Activated naive CD4-positive, alpha-beta T cell treated with anti-CD3 and anti-CD28 coated beads for 36 hours (primary cell): ENCODE measurements at regions not wholly inside any gene's neighbourhood (a gene's known extent, or its start where the extent isn't known, plus 50 kb on each side); places are given as distances from the start of the nearest gene placed in this dataset.

Experiments
- CTCF ChIA-PET: fragments of 350-600 bp; sonication (Branson Sonifier 250); formaldehyde crosslinking; loops from one replicate; lab custom pipeline; 2021; ENCODE audit warnings: antibody characterized with exemption; lab: Charles Lee
- DNase-seq: peaks from one replicate; pipeline ENCODE4 v3.0.0-alpha.2; 2020
- H3K27ac Mint-ChIP-seq: one replicate; pipeline ENCODE4 v1.8.0; 2021; ENCODE audit warnings: mild to moderate bottlenecking, mixed read lengths
- H3K27me3 Mint-ChIP-seq: one replicate; pipeline ENCODE4 v1.8.0; 2021; ENCODE audit warnings: low read depth, mixed read lengths
- H3K36me3 Mint-ChIP-seq: one replicate; pipeline ENCODE4 v1.8.0; 2021; ENCODE audit warnings: low read depth, mixed read lengths
- H3K4me1 Mint-ChIP-seq: one replicate; pipeline ENCODE4 v1.8.0; 2021; ENCODE audit warnings: low read depth, mixed read lengths
- H3K4me3 Mint-ChIP-seq: one replicate; pipeline ENCODE4 v1.8.0; 2021; ENCODE audit warnings: mild to moderate bottlenecking, moderate library complexity, mixed read lengths
- H3K9me3 Mint-ChIP-seq: one replicate; pipeline ENCODE4 v1.8.0; 2021; ENCODE audit warnings: mixed read lengths
- intact Hi-C: fragments of 100-400 bp; cut with micrococcal nuclease; formaldehyde crosslinking; loops from one replicate; pipeline ENCODE4 v1.15.1; 2023

- Mint-ChIP-seq H3K27me3 (no peaks in the 10 kb centered on the region), H3K4me1 (no peaks in the 10 kb centered on the region), H3K27ac (no peak overlapping the region), H3K9me3 (no peaks in the 10 kb centered on the region), H3K36me3 (no peaks in the 10 kb centered on the region), H3K4me3 (no peak overlapping the region)
- no peak for DNase-seq
- intact Hi-C loops: no loop called here
- CTCF ChIA-PET: no interaction called here
These were observed 563.8 kb upstream of the NETO1 start for GRCh38 chr18:73431620-73432019.

DNA sequence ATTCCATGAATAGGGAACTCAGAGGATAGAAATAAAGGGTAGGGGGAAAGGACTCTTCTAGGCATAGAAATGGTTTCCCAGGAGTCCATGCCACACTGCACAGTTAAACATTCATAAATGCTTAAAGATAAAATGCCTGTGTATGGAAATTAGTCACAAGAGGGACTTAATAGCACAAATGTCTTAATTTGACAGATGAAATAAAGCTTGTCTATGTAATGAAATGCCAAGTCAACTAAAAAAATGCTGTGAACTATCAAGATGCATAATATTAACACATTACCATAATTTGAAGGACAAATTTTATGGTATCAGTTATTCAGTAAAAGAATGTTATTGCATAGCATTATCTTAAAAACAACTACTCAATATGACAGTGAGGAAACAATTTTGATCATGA is 553.2 kb upstream of the NETO1 start:
- no peak overlapping the region for H3K27ac Mint-ChIP-seq
- H3K36me3 Mint-ChIP-seq: no peaks in the 10 kb centered on the region
- H3K27me3 Mint-ChIP-seq: no peaks in the 10 kb centered on the region
- no peak for DNase-seq
- peaks cover 4% of the 10 kb centered on the region for H3K9me3 Mint-ChIP-seq
- intact Hi-C loops: no loop called here
- H3K4me1 Mint-ChIP-seq: no peaks in the 10 kb centered on the region
- CTCF ChIA-PET: no interaction called here
- no peak overlapping the region for H3K4me3 Mint-ChIP-seq

GRCh38 chr18:73419531-73419930 is 551.7 kb upstream of the NETO1 start:
- CTCF ChIA-PET: no interaction called here
- intact Hi-C loops: no loop called here
- no peaks in the 10 kb centered on the region for H3K27me3 Mint-ChIP-seq
- no peak overlapping the region for H3K27ac Mint-ChIP-seq
- H3K9me3 Mint-ChIP-seq: peaks cover 3% of the 10 kb centered on the region
- no peaks in the 10 kb centered on the region for H3K36me3 Mint-ChIP-seq
- no peaks in the 10 kb centered on the region for H3K4me1 Mint-ChIP-seq
- no peak overlapping the region for H3K4me3 Mint-ChIP-seq
- no peak for DNase-seq

DNA sequence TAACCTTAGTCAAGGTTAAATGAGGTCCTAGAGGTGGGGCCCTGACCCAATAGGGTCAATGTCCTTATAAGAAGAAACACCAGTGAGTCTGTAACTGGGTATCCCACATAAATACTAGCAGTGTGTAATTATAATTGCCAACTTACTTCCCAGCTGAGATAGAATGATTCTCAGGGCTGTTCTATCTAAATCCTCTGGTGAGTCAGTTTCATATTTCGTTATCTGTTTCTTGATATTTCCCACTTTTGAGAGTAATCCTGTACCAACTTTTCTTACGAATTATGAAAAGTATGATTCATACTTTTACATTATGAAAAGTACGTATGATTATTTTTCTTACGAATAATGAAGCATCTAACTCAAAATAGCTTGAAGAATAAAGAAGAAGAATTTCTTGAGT is 546.8 kb upstream of the NETO1 start:
- Mint-ChIP-seq H3K9me3 (no peaks in the 10 kb centered on the region), H3K27ac (no peak overlapping the region), H3K27me3 (no peaks in the 10 kb centered on the region), H3K36me3 (no peaks in the 10 kb centered on the region), H3K4me3 (no peak overlapping the region), H3K4me1 (no peaks in the 10 kb centered on the region)
- intact Hi-C loops: no loop called here
- CTCF ChIA-PET: no interaction called here
- DNase-seq: no peak

DNA sequence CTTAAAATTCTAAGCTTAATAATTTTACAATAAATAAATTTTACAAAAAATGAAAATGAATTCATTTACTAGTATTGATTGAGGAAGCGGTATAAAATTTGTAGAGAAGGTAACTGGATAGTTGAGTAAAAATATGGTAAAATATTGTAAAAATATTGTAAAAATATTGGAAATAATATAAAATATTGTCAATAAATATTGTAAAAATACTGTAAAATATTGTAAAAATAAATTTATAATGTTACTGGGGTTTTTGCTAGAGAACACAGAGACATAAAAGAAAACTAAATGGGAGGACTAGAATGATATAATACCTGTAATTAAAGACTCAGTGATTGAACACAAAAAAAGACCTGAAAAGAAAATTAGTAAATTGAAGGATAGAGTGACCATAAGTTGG is 546.3 kb upstream of the NETO1 start:
- H3K36me3 Mint-ChIP-seq: no peaks in the 10 kb centered on the region
- H3K27ac Mint-ChIP-seq: no peak overlapping the region
- no peaks in the 10 kb centered on the region for H3K9me3 Mint-ChIP-seq
- H3K4me1 Mint-ChIP-seq: no peaks in the 10 kb centered on the region
- CTCF ChIA-PET: no interaction called here
- intact Hi-C loops: no loop called here
- DNase-seq: no peak
- H3K4me3 Mint-ChIP-seq: no peak overlapping the region
- no peaks in the 10 kb centered on the region for H3K27me3 Mint-ChIP-seq

- CTCF ChIA-PET: no interaction called here
- no peak for DNase-seq
- intact Hi-C loops: no loop called here
- H3K36me3 Mint-ChIP-seq: no peaks in the 10 kb centered on the region
- no peaks in the 10 kb centered on the region for H3K27me3 Mint-ChIP-seq
- H3K9me3 Mint-ChIP-seq: no peaks in the 10 kb centered on the region
- H3K4me3 Mint-ChIP-seq: no peak overlapping the region
- no peaks in the 10 kb centered on the region for H3K4me1 Mint-ChIP-seq
- H3K27ac Mint-ChIP-seq: no peak overlapping the region
These were observed 541.5 kb upstream of the NETO1 start for GRCh38 chr18:73409242-73409641.

DNA sequence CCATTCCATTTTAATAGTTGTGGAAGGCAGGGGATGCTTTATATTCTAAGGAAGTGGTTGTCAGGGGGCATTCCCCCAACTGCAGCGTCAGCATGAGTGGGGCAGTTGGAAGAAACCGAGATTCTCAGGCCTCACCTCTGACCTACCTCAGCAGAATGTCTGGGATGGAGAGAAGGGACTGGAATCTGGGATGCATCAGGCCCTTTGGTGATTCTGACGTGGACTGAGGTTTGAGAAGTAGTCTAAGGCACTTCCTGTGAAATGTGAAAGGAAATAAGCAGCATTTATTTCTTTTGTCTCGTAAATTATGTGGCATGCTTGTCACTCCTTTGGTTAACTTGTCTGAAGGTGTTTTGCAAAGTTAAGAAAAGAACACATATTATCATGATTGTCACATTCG is 540.7 kb upstream of the NETO1 start:
- no peak overlapping the region for H3K4me3 Mint-ChIP-seq
- CTCF ChIA-PET: no interaction called here
- H3K9me3 Mint-ChIP-seq: no peaks in the 10 kb centered on the region
- H3K36me3 Mint-ChIP-seq: no peaks in the 10 kb centered on the region
- intact Hi-C loops: no loop called here
- DNase-seq: no peak
- H3K27ac Mint-ChIP-seq: no peak overlapping the region
- H3K27me3 Mint-ChIP-seq: no peaks in the 10 kb centered on the region
- H3K4me1 Mint-ChIP-seq: no peaks in the 10 kb centered on the region

GRCh38 chr18:73407506-73407905 is 539.7 kb upstream of the NETO1 start:
- Mint-ChIP-seq H3K27me3 (no peaks in the 10 kb centered on the region), H3K9me3 (no peaks in the 10 kb centered on the region), H3K4me1 (no peaks in the 10 kb centered on the region), H3K4me3 (no peak overlapping the region), H3K27ac (no peak overlapping the region), H3K36me3 (no peaks in the 10 kb centered on the region)
- no peak for DNase-seq
- intact Hi-C loops: no loop called here
- CTCF ChIA-PET: interaction anchor here (0.7 kb wide), 1 partner anchor 103 kb away, joined by 4 read pairs; no protein-coding TSS in a partner anchor

GRCh38 chr18:73384246-73384645 is 516.5 kb upstream of the NETO1 start:
- CTCF ChIA-PET: no interaction called here
- no peak overlapping the region for H3K4me3 Mint-ChIP-seq
- intact Hi-C loops: no loop called here
- H3K4me1 Mint-ChIP-seq: no peaks in the 10 kb centered on the region
- H3K27ac Mint-ChIP-seq: no peak overlapping the region
- H3K27me3 Mint-ChIP-seq: no peaks in the 10 kb centered on the region
- H3K36me3 Mint-ChIP-seq: no peaks in the 10 kb centered on the region
- no peak for DNase-seq
- H3K9me3 Mint-ChIP-seq: no peaks in the 10 kb centered on the region

GRCh38 chr18:73381699-73382036 is 513.9 kb upstream of the NETO1 start:
- Mint-ChIP-seq H3K4me1 (no peaks in the 10 kb centered on the region), H3K27ac (no peak overlapping the region), H3K36me3 (no peaks in the 10 kb centered on the region), H3K27me3 (no peaks in the 10 kb centered on the region), H3K9me3 (peaks cover 2% of the 10 kb centered on the region), H3K4me3 (no peak overlapping the region)
- intact Hi-C loops: no loop called here
- no peak for DNase-seq
- CTCF ChIA-PET: no interaction called here

DNA sequence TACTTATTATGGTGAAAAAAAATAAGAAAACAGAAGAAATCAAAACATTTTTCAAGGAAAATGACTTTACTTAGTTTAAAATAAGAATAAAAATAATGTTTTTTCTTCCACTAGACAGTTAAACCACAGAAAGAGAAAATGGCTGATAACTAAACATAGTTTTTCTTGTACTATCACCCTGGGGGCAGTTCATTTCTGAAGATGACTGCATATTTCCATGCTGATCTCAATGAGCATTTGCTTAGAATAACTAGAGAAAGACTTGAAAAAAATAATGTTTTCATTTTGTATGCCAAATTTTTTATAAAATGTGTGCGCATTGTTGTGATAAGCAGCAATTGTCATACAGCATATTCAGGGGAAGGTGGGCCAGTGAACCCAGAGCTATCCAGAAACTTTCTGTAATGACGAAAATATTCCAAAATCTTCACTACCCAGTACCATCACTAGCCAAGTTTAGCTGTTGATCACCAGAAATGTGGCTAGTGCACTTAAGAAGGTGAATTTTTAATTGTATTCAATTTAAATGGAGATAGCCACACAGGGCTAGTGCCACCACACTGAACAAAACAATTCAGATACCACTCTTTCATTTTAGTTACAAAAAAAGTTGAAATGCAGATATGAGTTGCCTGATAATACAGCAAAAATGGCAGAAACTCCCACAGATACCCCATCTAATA is 513.4 kb upstream of the NETO1 start:
- DNase-seq: no peak
- Mint-ChIP-seq H3K9me3 (peaks cover 2% of the 10 kb centered on the region), H3K4me3 (no peak overlapping the region), H3K36me3 (no peaks in the 10 kb centered on the region), H3K27me3 (no peaks in the 10 kb centered on the region), H3K4me1 (no peaks in the 10 kb centered on the region), H3K27ac (no peak overlapping the region)
- CTCF ChIA-PET: no interaction called here
- intact Hi-C loops: no loop called here

DNA sequence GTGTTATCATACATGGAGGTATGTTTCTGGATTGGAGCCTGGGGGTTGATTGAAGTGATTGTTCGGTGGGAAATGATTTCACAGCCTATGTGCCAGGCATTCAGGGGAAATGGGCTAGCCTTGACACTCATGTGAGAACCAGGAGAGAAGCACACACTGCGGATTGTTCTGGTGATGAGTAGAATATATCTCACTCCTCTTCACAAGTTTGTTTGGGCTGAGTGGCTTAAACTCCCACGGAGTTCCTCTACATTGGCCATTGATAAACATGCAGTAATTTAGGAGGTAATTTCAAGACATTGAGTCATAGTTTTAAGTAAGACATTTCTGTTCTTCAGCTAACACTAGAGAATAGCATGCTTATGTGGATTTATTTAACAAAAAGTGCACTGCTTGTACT is 498.9 kb upstream of the NETO1 start:
- H3K9me3 Mint-ChIP-seq: peaks cover 5% of the 10 kb centered on the region
- H3K27me3 Mint-ChIP-seq: no peaks in the 10 kb centered on the region
- H3K4me1 Mint-ChIP-seq: no peaks in the 10 kb centered on the region
- no peaks in the 10 kb centered on the region for H3K36me3 Mint-ChIP-seq
- no peak overlapping the region for H3K4me3 Mint-ChIP-seq
- no peak for DNase-seq
- intact Hi-C loops: no loop called here
- CTCF ChIA-PET: no interaction called here
- no peak overlapping the region for H3K27ac Mint-ChIP-seq

- Mint-ChIP-seq H3K4me3 (no peak overlapping the region), H3K36me3 (no peaks in the 10 kb centered on the region), H3K4me1 (no peaks in the 10 kb centered on the region), H3K27ac (no peak overlapping the region), H3K27me3 (no peaks in the 10 kb centered on the region), H3K9me3 (peaks cover 3% of the 10 kb centered on the region)
- CTCF ChIA-PET: no interaction called here
- DNase-seq: no peak
- intact Hi-C loops: no loop called here
These were observed 497.2 kb upstream of the NETO1 start for GRCh38 chr18:73365018-73365417.

- Mint-ChIP-seq H3K4me1 (no peaks in the 10 kb centered on the region), H3K36me3 (no peaks in the 10 kb centered on the region), H3K9me3 (peaks cover 3% of the 10 kb centered on the region), H3K27me3 (no peaks in the 10 kb centered on the region), H3K27ac (no peak overlapping the region), H3K4me3 (no peak overlapping the region)
- DNase-seq: no peak
- CTCF ChIA-PET: no interaction called here
- intact Hi-C loops: no loop called here
These were observed 487.3 kb upstream of the NETO1 start for GRCh38 chr18:73355121-73355520.
